Coronary artery (tissue), 2 donors: ENCODE measurements at regions not wholly inside any gene's neighbourhood (a gene's known extent, or its start where the extent isn't known, plus 50 kb on each side); places are given as distances from the start of the nearest gene placed in this dataset.

ENCODE experiments used
- DNase-seq: peaks from one replicate; pipeline ENCODE4 v3.0.0-alpha.2; 2017; ENCODE audit warnings: low spot score
- H3K27ac ChIP-seq, 2 donors: fragments of 200-600 bp; sonication (generic); one replicate each; pipeline ENCODE4 v1.5.1; 2016 to 2019
- H3K4me3 ChIP-seq: fragments of 200-600 bp; sonication (generic); 2 replicates; pipeline ENCODE4 v1.5.1; 2016; ENCODE audit warnings: mild to moderate bottlenecking, moderate library complexity
- CTCF ChIP-seq: fragments of 200-600 bp; sonication (generic); IDR thresholded peaks from one replicate; pipeline ENCODE4 v1.5.1; 2019; ENCODE audit warnings: antibody characterized with exemption

GRCh38 chr9:32319312-32319929, 65.0 kb upstream of the ACO1 start:
- Histone ChIP-seq H3K4me3 (no peak overlapping the region), H3K27ac (no peak overlapping the region)
- no peak for DNase-seq
- no peak for TF ChIP-seq CTCF

- no peak for DNase-seq
- H3K27ac ChIP-seq = no peak overlapping the region
- no peak for TF ChIP-seq CTCF
- H3K4me3 ChIP-seq = no peak overlapping the region
Measured at GRCh38 chr9:32322622-32323021, 61.8 kb upstream of the ACO1 start.

GRCh38 chr9:32326146-32326545, 58.3 kb upstream of the ACO1 start:
- H3K27ac ChIP-seq = no peak overlapping the region
- no peak overlapping the region for H3K4me3 ChIP-seq
- TF ChIP-seq CTCF = no peak
- no peak for DNase-seq

- no peak for DNase-seq
- Histone ChIP-seq H3K27ac (no peak overlapping the region), H3K4me3 (no peak overlapping the region)
- TF ChIP-seq CTCF = no peak
Measured at GRCh38 chr9:32331240-32331639, 53.2 kb upstream of the ACO1 start.

- H3K4me3 ChIP-seq = no peak overlapping the region
- TF ChIP-seq CTCF = no peak
- DNase-seq = no peak
- no peak overlapping the region for H3K27ac ChIP-seq
Measured at GRCh38 chr9:32334112-32334511, 50.3 kb upstream of the ACO1 start.
